OCI-LY1 (cell line): ENCODE measurements at regions not wholly inside any gene's neighbourhood (a gene's known extent, or its start where the extent isn't known, plus 50 kb on each side); places are given as distances from the start of the nearest gene placed in this dataset.

Experiments
- H2AFZ ChIP-seq: fragments of 200-600 bp; sonication (generic), shearing (Covaris generic); 2 replicates; pipeline ENCODE4 v1.6.0; 2014; ENCODE audit warnings: antibody characterized with exemption, mild to moderate bottlenecking, low read length
- H3F3A ChIP-seq: fragments of 200-600 bp; sonication (generic), shearing (Covaris generic); 2 replicates; pipeline ENCODE4 v1.6.0; 2014; ENCODE audit warnings: mild to moderate bottlenecking, antibody characterized with exemption, low read length, moderate library complexity; ENCODE audit not compliant: insufficient read depth
- H3K27ac ChIP-seq: fragments of 200-600 bp; sonication (generic); 2 replicates; pipeline ENCODE4 v1.5.1; 2014; ENCODE audit warnings: low read length, mixed run types, mild to moderate bottlenecking, low read depth; ENCODE audit not compliant: poor library complexity, severe bottlenecking
- H3K27me3 ChIP-seq: fragments of 200-600 bp; sonication (generic); 2 replicates; pipeline ENCODE4 v1.6.0; 2014; ENCODE audit warnings: antibody characterized with exemption, mild to moderate bottlenecking, low read length, moderate library complexity; ENCODE audit not compliant: insufficient read depth
- H3K36me3 ChIP-seq: fragments of 200-600 bp; sonication (generic); 2 replicates; pipeline ENCODE4 v1.6.1; 2014; ENCODE audit warnings: mild to moderate bottlenecking, antibody characterized with exemption, low read length, moderate library complexity, mixed read lengths; ENCODE audit not compliant: insufficient read depth
- H3K4me1 ChIP-seq: fragments of 200-600 bp; sonication (generic); 2 replicates; pipeline ENCODE4 v1.5.1; 2014; ENCODE audit warnings: mild to moderate bottlenecking, low read length, moderate library complexity; ENCODE audit not compliant: insufficient read depth, severe bottlenecking
- H3K4me2 ChIP-seq: fragments of 200-600 bp; sonication (generic), shearing (Covaris generic); 2 replicates; pipeline ENCODE4 v1.6.1; 2014; ENCODE audit warnings: low read length
- H3K4me3 ChIP-seq: fragments of 200-600 bp; sonication (generic); 2 replicates; pipeline ENCODE4 v1.5.1; 2014; ENCODE audit warnings: low read length, low read depth, mild to moderate bottlenecking, mixed read lengths; ENCODE audit not compliant: poor library complexity, severe bottlenecking
- H3K79me2 ChIP-seq: fragments of 200-600 bp; shearing (Covaris generic); 2 replicates; pipeline ENCODE4 v1.6.1; 2016; ENCODE audit warnings: mixed run types, low read length, mixed read lengths; ENCODE audit not compliant: insufficient read depth
- H3K9ac ChIP-seq: fragments of 200-600 bp; sonication (generic), shearing (Covaris generic); 2 replicates; pipeline ENCODE4 v1.6.1; 2014; ENCODE audit warnings: mild to moderate bottlenecking, low read length, mixed read lengths
- H3K9me2 ChIP-seq: fragments of 200-600 bp; sonication (generic), shearing (Covaris generic); 2 replicates; pipeline ENCODE4 v1.6.1; 2014; ENCODE audit warnings: low read depth, mild to moderate bottlenecking, low read length, mixed read lengths
- H3K9me3 ChIP-seq: fragments of 200-600 bp; shearing (Covaris generic); 2 replicates; pipeline ENCODE4 v1.6.1; 2014; ENCODE audit warnings: low read length, mixed read lengths
- H4K20me1 ChIP-seq: fragments of 200-600 bp; sonication (generic), shearing (Covaris generic); 2 replicates; pipeline ENCODE4 v1.6.0; 2016; ENCODE audit warnings: mild to moderate bottlenecking, low read length; ENCODE audit not compliant: insufficient read depth
- EZH2 ChIP-seq: fragments of 200-600 bp; sonication (generic), shearing (Covaris generic); IDR thresholded peaks from 2 replicates; pipeline ENCODE4 v1.8.0; 2017; ENCODE audit warnings: borderline replicate concordance, mixed run types, mild to moderate bottlenecking, antibody characterized with exemption, low read length, moderate library complexity, mixed read lengths
- TF ChIP-seq, protein P1 (sequence below): fragments of 200-600 bp; sonication (generic), shearing (Covaris generic); IDR thresholded peaks from 2 replicates; pipeline ENCODE4 v1.5.1; 2017; ENCODE audit warnings: mild to moderate bottlenecking, antibody characterized with exemption, low read length, moderate library complexity, mixed read lengths

DNA sequence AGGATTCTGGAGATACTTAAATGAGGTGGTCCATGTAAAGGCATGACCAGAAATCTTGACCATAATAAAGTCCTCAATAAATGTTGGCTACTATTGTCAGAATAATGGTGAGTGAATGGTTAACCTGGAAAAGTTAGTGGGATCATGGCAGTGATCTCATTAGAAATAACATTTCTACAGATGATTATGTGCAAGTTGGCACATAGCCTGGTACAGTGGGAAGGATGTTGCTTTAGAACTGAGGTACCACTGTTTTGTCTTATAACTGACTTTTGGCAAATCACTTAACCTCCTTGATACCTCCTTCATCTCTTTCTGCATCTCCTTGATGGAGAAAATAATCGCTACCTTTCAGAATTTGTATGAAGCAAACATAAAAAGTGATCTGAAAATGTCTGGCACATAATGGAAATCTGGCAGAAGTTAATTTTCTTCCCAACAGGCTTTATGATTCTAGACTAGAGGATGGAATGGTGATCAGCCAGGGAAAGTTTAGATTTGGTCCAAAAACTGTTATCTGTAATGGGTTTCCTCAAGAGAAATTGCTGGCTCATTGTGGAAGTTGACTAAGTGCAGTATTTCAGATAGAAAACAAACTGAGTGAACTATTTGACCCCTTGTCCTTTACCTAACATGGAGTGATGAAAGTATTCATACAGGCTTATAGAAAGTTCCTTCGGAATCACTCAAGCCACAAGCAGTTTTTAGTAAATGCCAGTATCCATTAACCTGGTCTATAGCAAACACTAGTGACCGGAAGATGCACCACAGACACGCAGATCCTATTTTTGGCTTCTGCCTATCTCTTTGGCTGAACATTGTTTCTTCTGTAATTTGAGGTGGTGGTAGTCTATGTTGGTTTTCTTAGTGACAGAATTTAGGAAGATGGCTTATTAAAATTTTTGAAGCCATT is 449.6 kb upstream of the TGFBR2 start:
- no peak overlapping the region for H3K4me3 ChIP-seq
- no peaks in the 10 kb centered on the region for H3K79me2 ChIP-seq
- no peaks in the 10 kb centered on the region for H3F3A ChIP-seq
- H3K27me3 ChIP-seq = no peaks in the 10 kb centered on the region
- no peaks in the 10 kb centered on the region for H3K9me2 ChIP-seq
- H3K4me1 ChIP-seq = no peaks in the 10 kb centered on the region
- TF ChIP-seq EZH2 = no peak
- TF ChIP-seq, protein P1, sequence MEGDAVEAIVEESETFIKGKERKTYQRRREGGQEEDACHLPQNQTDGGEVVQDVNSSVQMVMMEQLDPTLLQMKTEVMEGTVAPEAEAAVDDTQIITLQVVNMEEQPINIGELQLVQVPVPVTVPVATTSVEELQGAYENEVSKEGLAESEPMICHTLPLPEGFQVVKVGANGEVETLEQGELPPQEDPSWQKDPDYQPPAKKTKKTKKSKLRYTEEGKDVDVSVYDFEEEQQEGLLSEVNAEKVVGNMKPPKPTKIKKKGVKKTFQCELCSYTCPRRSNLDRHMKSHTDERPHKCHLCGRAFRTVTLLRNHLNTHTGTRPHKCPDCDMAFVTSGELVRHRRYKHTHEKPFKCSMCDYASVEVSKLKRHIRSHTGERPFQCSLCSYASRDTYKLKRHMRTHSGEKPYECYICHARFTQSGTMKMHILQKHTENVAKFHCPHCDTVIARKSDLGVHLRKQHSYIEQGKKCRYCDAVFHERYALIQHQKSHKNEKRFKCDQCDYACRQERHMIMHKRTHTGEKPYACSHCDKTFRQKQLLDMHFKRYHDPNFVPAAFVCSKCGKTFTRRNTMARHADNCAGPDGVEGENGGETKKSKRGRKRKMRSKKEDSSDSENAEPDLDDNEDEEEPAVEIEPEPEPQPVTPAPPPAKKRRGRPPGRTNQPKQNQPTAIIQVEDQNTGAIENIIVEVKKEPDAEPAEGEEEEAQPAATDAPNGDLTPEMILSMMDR = no peak
- no peak overlapping the region for H3K27ac ChIP-seq
- no peak overlapping the region for H2AFZ ChIP-seq
- no peak overlapping the region for H3K9ac ChIP-seq
- H4K20me1 ChIP-seq = no peaks in the 10 kb centered on the region
- no peak overlapping the region for H3K4me2 ChIP-seq
- no peaks in the 10 kb centered on the region for H3K9me3 ChIP-seq
- no peaks in the 10 kb centered on the region for H3K36me3 ChIP-seq

- Histone ChIP-seq H3K79me2 (no peaks in the 10 kb centered on the region), H3K9me3 (no peaks in the 10 kb centered on the region), H3F3A (no peaks in the 10 kb centered on the region), H3K27me3 (no peaks in the 10 kb centered on the region), H2AFZ (no peak overlapping the region), H3K9me2 (no peaks in the 10 kb centered on the region), H3K4me1 (no peaks in the 10 kb centered on the region), H3K36me3 (no peaks in the 10 kb centered on the region), H3K4me2 (no peak overlapping the region), H4K20me1 (no peaks in the 10 kb centered on the region), H3K9ac (no peak overlapping the region), H3K4me3 (no peak overlapping the region), H3K27ac (no peak overlapping the region)
- TF ChIP-seq, protein P1 = no peak
- TF ChIP-seq EZH2 = no peak
Observed at GRCh38 chr3:30161375-30161774, 445.0 kb upstream of the TGFBR2 start.

- Histone ChIP-seq H3K4me1 (no peaks in the 10 kb centered on the region), H3K4me2 (no peak overlapping the region), H3K27me3 (no peaks in the 10 kb centered on the region), H3K9me2 (no peaks in the 10 kb centered on the region), H2AFZ (no peak overlapping the region), H3K4me3 (no peak overlapping the region), H3K9ac (no peak overlapping the region), H3K36me3 (no peaks in the 10 kb centered on the region), H3F3A (no peaks in the 10 kb centered on the region), H4K20me1 (no peaks in the 10 kb centered on the region), H3K27ac (no peak overlapping the region), H3K79me2 (no peaks in the 10 kb centered on the region), H3K9me3 (no peaks in the 10 kb centered on the region)
- TF ChIP-seq, protein P1 = no peak
- TF ChIP-seq EZH2 = no peak
Observed at GRCh38 chr3:30162579-30162978, 443.8 kb upstream of the TGFBR2 start.
